ENCODE measurements at regions not wholly inside any gene's neighbourhood (a gene's known extent, or its start where the extent isn't known, plus 50 kb on each side); places are given as distances from the start of the nearest gene placed in this dataset.

DNA sequence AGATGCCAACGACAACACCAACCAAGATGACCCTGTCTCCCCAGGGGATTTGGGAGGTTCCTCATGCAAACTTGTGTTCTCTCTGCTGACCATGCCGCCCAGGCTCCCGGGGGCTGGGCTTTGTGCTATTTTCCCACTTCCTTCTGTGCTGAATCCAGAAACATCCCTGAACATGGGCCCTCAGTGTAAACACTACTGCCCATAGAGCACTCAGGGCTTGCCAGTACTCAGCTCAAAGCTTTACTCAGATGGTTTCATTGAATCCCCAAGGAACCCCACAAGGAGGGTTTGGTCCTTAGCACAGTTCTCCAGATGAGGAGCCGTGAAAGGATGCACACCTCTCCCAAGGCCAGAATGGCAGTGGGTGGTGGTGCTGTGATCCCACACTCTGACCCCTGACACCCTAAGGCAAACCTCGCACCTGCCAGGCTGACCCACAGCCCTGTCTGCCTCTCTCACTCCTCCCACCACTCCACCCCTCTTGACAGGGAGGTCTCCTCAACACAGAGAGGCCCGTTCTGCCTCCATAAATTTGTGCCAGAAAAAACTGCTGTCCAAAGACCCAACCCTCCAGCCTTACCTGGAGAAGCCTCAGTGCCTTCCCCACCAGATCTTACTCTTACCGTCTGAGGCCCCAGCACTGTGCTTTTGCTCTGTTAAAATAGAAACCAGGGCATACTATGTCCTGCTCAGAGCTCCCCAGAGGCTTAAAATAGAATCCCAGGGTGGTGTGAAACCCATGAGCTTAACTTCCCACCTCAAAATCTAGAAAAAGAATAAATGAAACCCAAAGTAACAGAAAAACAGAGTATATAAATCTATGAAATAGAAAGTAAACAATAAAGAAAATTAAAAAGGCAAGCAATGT, 283.0 kb upstream of the CDH4 start:
- DNase-seq, result no peak

DNA sequence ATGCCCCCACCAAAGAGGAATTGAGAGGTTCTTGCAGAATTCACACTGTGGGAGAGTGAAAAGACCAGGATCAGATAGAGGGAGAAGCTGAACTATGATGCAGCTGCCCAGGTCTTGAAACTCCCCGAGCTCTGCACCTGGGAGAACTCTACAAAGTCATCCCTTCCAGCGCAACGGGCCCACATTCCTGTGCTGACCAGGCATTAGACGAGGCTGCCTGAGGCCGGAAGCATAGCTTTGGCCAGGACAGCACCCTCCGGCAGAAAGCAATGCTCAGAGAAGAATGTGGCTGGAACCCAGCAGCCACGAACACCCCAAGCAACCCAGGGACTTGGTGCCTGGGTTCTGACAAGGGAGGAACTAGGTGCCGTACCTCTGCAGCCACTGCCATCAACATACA, 281.5 kb upstream of the CDH4 start:
- no peak for DNase-seq

DNA sequence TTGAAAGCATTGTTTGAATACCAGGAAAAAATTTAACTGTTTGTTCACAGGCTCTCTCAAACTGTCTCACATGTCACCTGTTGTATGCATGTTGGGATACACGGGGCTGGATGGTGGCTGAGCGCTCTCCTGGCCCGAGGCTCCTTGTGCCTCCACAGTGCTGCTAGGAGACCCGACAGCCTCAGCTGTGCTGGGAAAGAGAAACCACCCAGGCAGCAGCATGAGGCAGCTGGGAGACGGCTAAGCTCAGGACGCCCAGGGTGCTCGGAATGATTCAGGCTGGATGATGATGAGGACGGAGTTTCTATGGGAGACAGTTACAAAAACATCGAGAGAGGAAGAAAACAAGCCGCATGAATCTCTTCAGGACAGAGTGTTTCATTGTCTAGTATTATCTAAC, 278.0 kb upstream of the CDH4 start:
- no peak for DNase-seq

DNA sequence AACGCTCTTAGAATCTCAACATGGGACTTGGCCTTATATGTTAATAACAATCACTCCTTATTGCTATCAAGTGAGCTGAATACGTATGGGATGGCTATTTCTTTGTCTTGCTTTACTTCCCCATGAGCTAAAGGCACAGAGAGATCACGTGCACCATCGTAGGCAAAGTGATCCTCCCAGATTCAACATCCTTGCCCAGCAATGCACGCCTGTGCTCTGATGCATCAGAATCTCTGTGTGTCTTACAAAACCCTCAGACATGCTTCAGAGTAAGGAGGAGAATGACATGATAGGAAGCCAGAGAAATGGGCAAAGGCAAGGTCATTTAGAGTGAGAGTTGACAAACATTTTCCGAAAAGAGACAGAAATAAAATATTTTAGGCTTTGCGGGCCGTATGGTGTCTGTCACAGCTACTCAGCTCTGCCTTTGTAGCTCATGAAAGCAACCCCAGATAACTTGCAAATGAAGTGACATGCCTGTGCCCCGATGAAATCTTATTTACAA, 277.6 kb upstream of the CDH4 start:
- DNase-seq, result no peak

DNA sequence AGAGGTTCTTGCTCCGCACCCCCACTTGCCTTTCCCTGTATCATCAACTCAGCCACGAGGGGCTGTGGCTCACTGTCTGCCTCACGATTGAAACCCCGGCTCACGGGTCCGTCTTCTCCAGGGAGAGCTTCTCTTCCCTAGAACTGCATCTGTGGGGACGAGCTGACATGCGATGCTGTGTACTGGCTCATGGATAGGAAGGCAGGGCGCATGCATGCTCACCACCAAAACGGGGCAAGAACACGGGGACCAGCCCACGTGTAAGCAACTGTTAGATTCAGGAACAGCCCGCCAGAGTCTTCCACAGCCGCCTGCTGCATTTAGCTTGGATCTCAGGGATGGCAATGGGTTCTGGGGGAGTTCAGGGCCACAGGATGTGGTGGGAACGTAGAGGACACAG, 275.9 kb upstream of the CDH4 start:
- DNase-seq, result no peak

DNA sequence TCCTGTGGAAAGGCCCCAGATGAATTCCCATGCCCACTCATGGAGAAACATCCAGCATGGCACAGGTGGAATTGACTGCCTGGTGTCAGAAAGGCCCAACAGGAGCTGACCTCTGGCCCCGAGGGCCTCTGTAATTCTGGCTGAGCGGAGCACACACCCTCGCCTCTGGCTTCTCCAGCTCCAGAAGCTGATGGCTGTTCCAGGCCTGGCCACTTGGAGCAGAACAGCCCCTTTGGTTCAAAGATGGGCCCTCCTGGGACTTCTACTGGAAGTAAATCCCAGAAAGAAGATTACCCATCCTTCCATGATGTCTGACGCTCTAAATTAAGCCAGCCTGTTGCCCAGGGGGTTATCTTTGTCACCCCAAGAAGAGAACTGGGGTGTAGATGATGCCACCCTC, 275.1 kb upstream of the CDH4 start:
- DNase-seq, result no peak

DNA sequence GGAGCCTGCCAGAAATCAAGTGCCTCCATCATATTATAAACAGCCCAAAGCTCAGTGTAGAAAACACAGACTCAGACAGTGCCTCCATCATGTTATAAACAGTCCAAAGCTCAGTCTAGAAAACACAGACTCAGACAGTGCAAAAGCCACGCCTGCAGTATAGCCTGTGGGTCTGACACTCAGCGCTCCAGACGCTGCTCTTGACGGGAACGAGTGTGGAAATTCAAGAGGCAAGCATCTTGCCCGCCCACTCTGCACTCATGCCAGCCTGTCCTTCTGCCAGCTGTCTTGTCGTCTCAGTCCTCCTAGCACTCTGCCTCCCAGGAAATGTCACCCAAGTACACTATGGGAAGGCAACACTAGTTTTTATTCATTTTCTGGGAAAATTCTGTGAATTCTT, 274.2 kb upstream of the CDH4 start:
- DNase-seq, result no peak

DNA sequence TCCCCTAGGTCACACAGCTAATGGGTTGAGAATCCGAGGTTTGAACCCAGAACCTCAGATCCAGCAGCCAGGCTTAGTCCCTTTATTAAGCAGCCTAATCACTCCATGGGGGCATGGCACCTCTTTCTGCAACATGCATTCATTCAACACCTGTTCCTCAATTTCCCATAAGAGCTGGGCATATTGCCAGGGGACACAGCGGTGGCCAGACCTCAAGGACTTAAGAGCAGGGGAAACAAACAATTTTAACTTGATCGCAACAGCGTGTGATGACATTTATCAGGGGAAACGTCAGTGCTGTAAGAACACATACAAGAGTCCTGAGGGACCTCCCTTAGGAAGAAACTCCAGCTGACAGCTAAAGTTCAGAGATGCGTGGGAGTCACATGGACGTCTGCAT, 267.4 kb upstream of the CDH4 start:
- no peak for DNase-seq

DNA sequence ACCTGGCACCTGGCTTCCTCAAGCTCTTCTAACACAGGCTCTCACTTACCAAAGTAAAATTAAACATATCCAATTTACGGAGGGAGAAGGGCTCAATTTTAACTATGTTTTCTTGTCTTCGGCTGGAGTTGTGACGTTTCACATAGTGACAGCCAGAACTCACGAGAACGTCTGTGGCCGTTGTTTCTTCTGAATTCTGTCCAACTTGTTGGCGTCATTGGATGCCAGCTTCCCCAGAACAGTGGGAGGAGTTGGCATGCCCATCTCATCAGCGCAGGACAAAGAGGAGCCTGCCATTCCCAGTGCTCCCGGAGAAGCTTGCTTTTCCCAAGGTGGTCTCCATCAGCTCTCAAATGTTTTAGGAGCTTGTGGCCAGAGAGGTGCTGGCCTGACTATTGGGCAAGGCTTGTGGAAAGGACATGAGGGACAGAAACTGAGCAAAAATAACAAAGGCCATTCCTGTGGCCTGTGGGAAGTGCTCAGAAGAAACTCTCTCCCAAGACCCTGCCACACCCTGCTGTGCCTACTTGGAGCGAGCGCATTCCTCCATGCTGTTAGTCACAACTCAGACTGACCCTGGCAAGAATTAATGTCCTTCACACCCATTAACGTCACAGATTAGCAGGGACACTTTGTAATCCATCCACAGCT, 265.4 kb upstream of the CDH4 start:
- DNase-seq, result no peak

DNA sequence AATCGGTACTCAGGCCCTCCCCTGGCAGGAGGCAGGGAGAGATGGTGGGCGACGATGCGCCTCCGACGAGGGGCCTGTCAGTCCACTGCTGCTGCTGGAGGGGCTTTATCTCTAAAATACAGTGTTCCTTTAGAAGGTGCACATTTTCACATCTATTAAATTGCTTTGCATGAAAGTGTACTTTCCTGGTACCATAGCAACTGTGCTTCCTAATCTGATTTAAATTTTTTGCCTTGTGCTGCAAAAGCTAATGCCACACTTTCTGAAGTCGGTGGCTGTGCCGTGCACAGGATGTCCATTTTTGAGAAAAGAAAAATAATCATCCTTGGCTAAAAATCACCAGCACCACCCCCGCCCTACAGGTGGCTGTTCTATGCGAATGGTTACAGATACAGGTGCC, 262.0 kb upstream of the CDH4 start:
- DNase-seq, result no peak

DNA sequence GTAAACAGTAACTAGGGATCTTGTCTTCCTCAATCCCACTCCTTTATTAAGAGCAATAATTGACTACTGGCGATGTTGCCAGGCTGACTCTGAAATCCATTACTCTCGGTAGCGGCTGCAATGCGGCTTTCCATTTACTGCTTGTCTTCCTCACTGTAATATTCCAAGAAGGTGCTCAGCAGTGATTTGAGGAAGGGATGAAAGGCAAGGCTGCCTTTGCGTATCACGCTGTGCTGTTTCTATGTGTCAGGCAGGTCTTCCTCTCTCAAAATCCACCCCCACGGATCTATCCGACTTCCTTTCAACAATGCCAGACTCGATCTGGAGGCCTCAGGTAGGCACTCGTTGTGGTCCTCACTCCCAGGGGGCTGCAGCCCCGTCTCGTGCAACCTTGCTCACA, 261.4 kb upstream of the CDH4 start:
- no peak for DNase-seq

DNA sequence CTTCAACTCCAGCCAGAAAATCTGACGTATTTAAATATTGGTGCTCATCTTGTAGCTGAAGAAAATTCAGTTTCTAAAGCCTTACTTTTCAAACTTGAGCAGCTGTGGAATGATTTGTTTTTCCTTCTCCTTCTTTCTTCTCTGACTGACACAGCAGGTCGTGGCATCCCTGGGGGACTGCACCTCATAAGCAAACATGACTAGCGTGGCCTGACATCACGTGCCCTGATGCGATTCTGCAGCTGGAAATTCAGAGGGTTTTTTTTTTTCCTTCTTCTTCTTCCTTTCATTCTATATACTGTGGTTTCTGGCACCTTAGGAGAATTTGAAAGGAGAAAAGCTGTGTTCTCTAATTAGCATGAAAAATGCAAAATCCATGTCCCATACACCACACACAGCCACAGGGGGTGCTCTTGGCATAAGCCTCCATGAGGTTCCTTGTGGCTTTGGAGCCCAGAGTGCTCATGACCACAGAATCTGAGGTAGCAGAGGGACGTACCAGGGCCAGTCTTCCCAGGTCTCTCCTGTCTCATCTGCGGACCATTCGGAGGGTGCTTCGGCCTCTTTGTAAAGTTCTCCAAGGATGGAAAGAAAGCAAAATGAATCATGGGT, 258.5 kb upstream of the CDH4 start:
- DNase-seq, result no peak

DNA sequence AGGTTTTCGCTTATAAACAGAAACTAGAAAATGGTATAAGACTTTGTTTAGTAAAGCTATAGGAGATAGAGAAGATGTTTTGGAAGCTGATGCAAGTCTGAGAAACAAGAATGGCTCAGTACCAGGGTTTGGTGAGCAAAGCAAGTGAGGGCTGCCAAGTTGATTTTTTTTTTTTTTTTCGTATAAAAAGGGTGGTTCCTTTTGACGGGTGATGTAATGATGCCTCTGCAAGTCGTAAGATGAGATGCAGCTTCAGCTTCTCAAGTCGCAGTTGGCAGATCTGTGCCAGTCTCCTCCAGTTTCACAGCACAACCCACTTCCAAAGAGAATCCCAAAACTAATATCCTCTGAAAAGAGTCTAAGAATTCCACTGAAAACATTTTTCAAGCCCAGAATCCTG, 252.8 kb upstream of the CDH4 start:
- DNase-seq, result no peak

DNA sequence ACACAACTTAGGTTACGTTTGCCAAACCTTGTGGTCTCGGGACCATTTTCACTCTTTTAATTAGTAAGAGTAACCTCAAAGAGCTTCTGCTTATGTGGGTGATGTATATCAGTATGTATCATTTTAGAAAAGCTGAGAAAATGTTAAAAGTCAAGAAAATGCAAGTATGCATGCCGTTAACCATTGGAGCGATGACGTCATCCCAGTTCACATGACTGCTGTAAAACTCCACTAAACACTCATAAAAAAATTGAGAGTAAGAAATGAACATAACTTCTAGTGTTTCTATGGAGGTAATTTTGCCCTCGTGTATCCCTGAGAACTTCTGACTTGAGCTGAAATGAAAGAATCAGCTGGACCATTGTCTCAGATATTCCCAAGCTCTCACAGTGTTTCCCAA, 250.0 kb upstream of the CDH4 start:
- DNase-seq, result no peak

DNA sequence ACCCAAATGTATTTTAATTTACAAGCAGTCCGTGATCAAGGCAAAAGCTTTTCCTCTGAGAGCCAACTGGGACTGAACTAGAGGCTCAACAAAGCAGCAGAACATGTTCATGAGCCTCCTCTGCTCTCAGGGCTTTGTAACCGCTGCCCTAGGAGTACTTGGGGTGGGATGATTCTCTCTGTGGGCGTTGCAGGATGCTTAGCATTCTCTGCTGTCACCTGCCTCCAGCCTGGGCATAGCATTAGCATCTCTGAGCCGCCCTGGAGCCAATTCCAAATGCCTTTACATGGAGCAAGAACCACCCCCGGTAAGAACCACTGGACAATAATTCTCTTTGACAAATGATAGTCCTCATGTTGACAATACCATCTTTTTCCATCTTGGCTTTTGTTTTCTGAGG, 237.6 kb upstream of the CDH4 start:
- no peak for DNase-seq

DNA sequence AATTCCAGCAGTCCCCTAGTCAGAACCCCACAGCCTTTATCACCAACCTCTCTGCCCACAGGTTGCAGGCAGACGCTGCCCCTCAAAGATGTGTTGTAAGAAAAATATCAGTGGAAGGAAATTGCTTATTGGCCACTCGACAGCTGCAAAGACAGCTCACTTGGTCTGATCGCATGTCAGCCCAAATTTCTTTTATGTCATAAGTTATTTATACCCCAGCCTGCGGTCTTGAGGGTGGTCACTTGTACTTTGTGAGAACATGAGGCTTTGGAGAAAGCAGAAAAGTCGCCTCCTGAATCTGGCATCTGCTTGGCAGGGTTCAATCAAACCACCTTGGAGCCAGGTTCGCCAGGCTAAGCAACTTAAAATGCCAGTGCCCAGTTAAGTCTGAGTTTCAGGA, 236.5 kb upstream of the CDH4 start:
- DNase-seq, result no peak

DNA sequence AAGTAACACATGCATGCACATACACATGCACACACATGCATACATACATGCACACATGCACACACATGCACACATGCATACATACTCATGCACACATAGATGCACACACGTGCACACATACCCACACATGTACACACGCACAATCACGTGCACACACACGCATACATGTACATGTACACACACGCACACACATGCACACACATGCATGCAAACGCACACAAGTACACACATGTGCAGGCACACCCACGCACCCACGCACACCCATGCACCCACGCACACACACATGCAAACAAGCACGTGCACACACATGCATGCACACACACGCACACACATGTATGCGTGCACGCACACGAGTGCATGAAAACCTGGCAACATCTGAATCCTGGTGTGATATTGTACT, 232.7 kb upstream of the CDH4 start:
- no peak for DNase-seq

DNA sequence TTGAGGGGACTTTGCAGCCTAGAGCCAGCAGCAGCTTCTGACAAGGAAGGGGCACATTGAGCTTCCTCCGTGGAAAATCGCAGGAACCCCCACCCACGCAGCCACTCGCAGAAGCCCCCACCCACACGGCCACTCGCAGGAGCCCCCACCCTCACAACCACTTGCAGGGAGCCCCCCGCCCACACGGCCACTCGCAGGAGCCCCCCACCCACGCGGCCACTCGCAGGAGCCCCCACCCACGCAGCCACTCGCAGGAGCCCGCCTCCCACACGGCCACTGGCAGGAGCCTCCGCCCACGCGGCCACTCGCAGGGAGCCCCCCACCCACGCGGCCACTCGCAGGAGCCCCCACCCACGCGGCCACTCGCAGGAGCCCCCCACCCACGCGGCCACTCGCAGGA, 228.4 kb upstream of the CDH4 start:
- DNase-seq, result no peak

DNA sequence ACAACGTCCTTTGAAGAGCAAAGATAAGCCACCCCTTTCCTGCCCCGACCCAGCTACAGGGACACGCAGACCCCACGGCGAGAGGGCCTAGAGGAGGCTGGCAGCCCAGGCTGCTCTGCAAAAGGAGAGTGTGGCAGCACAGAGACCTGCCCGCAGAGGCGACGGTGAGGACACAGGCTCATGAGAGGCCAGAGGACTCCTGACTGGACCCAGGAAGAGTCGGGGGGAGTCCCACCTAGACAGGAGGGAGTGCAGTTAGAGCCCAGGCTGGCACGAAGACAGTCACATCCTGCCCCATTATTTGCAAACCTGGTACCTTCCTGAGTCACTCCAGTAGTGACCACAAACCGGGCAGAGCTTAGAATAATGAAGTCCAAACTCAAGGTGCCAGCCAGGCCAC, 227.7 kb upstream of the CDH4 start:
- no peak for DNase-seq

DNA sequence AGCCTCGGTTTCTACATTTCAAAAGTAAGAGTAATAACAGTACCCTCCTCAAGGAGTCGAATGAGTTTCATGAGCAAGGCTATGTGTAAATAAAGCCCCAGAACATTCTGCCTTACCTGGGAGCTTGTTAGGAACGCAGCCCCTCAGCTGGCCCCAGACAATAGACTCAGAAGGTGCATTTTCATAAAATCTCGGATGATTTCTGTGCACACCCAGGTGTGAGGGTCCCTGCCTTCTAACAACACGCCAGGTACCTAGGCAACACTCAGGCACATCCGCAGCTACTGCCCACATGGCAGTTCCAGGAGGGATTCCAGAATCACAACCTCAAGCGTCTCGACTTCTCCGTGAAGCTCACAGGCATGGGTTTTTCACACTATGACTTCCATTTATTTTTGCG, 226.5 kb upstream of the CDH4 start:
- DNase-seq, result no peak

DNA sequence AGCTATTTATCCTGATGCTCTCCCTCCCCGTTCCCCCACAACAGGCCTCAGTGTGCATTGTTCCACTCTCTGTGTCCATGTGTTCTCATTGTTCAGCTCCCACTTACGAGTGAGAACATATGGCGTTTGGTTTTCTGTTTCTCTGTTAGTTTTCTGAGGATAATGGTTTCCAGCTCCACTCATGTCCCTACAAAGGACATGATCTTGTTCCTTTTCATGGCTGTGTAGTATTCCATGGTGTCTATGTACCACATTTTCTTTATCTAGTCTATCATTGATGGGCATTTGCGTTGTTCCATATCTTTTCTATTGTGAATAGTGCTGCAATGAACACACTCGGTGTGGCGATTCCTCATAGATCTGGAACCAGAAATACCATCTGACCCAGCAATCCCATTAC, 225.9 kb upstream of the CDH4 start:
- DNase-seq, result no peak

DNA sequence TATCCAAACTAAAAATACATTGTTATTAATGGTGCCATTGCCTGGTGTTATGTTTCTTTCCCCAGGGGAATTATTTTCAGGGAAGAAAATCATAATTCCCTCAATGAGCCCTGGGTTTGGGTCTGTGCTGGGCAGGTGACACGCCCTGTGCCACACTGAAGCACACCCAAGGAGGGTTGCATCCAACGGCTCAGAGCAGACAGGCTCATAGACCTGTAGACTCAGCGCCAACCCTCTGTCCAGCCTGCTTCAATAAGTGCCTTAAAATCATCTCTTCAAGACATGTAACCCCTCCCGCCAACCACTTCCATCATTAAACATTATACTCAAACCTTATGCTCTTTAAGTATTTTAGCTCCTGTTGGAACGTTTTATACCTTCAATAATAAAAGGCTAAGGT, 225.3 kb upstream of the CDH4 start:
- DNase-seq, result no peak

DNA sequence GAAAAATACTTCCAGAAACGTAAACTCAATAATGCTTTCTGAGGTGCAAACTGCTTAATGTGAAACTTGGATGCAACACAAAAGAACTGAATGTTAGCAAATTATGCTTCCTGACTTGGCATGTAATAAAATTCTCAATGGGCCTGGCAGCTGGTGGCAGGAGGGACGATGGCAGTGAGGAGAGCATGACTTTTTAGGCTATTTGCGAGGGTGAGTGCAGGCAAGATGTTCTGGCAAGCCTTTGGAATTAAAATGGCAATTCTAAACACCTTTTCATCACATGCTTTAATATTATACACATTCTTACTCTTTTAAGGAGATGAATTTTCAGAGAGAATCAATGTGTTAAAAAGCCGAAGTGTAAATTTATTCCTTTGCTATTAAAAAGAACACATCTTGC, 224.8 kb upstream of the CDH4 start:
- no peak for DNase-seq

DNA sequence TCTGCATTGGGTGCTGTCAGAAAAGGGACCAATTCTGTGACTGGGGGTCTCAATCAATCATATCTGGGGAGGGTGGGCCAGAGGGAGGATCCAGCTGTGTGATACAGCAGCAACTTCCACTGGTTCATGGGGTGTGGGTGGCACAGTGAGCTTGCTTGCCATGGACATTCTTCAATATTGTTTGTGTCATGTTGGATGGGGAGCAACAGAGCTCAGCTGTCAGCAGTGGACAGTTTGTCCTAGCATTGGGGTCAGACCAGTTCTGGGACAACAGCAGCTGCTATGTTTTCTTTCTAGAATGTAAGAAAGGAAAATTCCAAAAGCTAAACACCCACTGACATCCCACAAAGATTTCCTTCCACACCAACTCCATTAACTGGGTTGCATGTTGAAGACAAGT, 221.9 kb upstream of the CDH4 start:
- no peak for DNase-seq

All from suppressor macrophage (primary cell).